Activated CD4-positive, alpha-beta memory T cell treated with anti-CD3 and anti-CD28 coated beads, Interleukin-2, amount 10 ng/mL, durations not matched to agents 7 days and 5 days (primary cell): ENCODE measurements at regions not wholly inside any gene's neighbourhood (a gene's known extent, or its start where the extent isn't known, plus 50 kb on each side); places are given as distances from the start of the nearest gene placed in this dataset.

ENCODE experiments used
- CTCF ChIA-PET: fragments of 350-600 bp; sonication (Branson Sonifier 250); formaldehyde crosslinking; loops from one replicate; lab custom pipeline; 2021; ENCODE audit warnings: antibody characterized with exemption, inconsistent platforms; lab: Charles Lee
- POLR2A ChIA-PET: fragments of 350-600 bp; sonication (Branson Sonifier 250); formaldehyde crosslinking; loops from one replicate; lab custom pipeline; 2021; ENCODE audit warnings: antibody characterized with exemption; lab: Charles Lee
- DNase-seq: peaks from one replicate; pipeline ENCODE4 v3.0.0-alpha.2; 2020
- H3K27ac Mint-ChIP-seq: one replicate; pipeline ENCODE4 v1.8.0; 2021; ENCODE audit warnings: mild to moderate bottlenecking, mixed read lengths
- H3K27me3 Mint-ChIP-seq: one replicate; pipeline ENCODE4 v1.8.0; 2021; ENCODE audit warnings: mixed read lengths
- H3K36me3 Mint-ChIP-seq: one replicate; pipeline ENCODE4 v1.8.0; 2021; ENCODE audit warnings: low read depth, mixed read lengths
- H3K4me1 Mint-ChIP-seq: one replicate; pipeline ENCODE4 v1.8.0; 2021; ENCODE audit warnings: mixed read lengths
- H3K4me3 Mint-ChIP-seq: one replicate; pipeline ENCODE4 v1.8.0; 2021; ENCODE audit warnings: mild to moderate bottlenecking, mixed read lengths
- H3K9me3 Mint-ChIP-seq: one replicate; pipeline ENCODE4 v1.8.0; 2021; ENCODE audit warnings: mixed read lengths

DNA sequence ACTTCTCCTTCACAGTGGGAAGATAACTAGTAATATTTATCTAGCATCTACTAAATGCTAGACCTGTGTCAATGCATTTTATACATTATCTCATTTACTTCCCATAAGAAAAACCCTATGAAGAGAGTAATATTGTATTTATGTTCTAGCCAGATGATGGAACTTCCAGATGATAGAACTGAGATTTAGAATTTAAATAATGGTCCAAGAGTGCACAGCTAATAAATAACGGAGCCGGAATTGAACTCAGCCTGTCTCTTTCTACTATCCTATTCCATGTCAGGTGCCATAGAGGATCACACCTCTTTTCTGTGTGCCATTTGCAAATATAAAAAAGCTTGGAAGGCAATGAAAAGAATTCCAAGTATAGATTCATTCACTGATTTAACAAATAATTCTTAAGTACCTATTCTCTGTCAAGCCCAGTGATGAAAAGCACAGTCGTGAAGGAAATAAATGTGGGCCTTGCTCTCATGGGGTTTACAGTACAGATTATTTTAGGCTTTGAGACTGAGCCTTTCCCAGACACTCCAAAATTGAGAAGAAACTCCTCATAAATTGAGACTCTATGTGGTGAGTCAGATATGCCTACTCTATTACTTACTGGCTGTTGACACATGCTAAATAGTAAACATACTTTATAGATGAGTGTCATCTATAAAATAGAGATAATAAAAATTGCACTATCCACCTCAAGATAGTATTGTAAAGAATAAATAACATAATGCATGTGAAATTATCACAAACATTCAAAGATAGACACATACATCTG lies 378.0 kb upstream of the PRMT6 start:
- DNase-seq: no peak
- Mint-ChIP-seq H3K4me1 (no peaks in the 10 kb centered on the region), H3K4me3 (no peak overlapping the region), H3K27ac (no peak overlapping the region), H3K27me3 (no peaks in the 10 kb centered on the region), H3K9me3 (peaks cover 4% of the 10 kb centered on the region), H3K36me3 (no peaks in the 10 kb centered on the region)
- CTCF ChIA-PET: no interaction called here
- POLR2A ChIA-PET: no interaction called here

DNA sequence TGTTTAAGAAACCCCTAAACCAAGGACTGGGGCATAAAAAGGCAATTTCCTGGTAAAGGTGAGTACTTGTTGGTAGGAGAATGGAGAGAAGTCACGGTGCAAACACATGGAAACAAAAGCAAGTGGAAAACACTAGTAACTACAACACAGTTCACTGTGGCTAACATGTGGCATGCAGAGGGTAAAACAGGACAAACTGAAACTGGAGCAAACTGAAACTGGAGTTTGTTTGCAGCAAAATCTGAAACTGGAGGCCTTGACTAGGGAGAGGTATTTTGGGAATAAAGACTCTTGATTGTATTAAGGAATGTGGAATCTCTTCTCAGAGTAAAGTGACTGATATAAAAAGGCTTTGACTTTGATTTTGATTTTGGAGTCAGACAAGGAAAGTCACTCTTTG lies 376.3 kb upstream of the PRMT6 start:
- no peak for DNase-seq
- no peaks in the 10 kb centered on the region for H3K4me1 Mint-ChIP-seq
- H3K4me3 Mint-ChIP-seq: no peak overlapping the region
- POLR2A ChIA-PET: no interaction called here
- H3K9me3 Mint-ChIP-seq: peaks cover 4% of the 10 kb centered on the region
- H3K27ac Mint-ChIP-seq: no peak overlapping the region
- no peaks in the 10 kb centered on the region for H3K36me3 Mint-ChIP-seq
- CTCF ChIA-PET: no interaction called here
- no peaks in the 10 kb centered on the region for H3K27me3 Mint-ChIP-seq

DNA sequence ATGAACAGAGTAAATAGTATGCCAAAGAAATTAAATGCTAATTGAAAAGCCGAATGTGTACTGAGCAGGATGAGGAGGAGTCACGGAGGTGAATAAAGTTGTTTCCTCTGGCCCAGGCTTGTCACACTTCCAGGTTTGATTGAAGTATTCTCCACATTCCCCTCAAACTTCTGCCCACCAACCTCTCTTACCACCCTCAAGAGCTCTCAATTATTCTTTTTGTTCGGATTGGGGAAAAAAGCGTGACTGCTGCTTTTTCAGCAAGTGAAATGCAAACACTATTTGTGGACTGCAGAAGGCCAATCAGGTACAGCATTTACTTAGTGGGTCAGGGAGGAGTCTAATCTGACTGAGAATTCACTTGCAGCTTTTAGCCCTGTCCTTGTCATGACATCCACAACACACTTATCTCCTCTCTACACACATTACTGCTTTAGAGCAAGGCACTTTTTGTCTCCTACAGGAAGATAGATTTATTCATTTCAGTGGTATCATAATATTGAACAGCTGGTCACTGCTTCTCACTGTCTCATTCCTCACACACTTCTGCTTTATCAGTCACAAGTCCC lies 375.6 kb upstream of the PRMT6 start:
- Mint-ChIP-seq H3K4me3 (no peak overlapping the region), H3K27me3 (no peaks in the 10 kb centered on the region), H3K27ac (no peak overlapping the region), H3K9me3 (peaks cover 4% of the 10 kb centered on the region), H3K36me3 (no peaks in the 10 kb centered on the region), H3K4me1 (no peaks in the 10 kb centered on the region)
- no peak for DNase-seq
- ChIA-PET CTCF (no interaction called here), POLR2A (no interaction called here)

DNA sequence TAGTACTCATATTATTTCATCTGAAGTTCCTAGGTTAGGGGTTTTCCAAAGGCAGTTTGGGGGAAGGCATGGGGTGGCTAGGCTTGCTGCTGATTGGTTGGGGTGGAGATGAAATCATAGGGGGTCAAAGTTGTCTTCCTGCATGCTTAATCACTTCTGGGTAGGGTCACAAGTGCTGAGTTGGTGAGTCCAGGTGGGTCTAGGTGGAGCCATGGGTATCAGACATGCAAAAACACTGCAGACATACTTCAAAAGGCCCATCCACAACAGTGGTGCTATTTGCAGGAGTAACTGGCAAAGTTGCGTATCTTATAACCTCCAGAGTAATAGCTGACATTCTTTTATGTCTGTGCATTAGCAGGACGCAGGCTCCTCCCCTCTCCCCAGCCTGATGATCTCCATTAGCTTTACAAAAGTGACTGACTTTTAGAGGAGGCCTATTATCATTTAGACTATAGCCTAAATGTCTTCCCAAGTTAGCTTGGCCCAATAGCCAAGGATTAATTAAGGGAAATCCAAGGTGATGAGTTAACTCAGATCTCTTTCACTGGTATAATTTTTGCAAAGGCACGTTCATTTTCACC lies 374.4 kb upstream of the PRMT6 start:
- Mint-ChIP-seq H3K4me3 (no peak overlapping the region), H3K9me3 (peaks cover 4% of the 10 kb centered on the region), H3K27ac (no peak overlapping the region), H3K4me1 (no peaks in the 10 kb centered on the region), H3K27me3 (no peaks in the 10 kb centered on the region), H3K36me3 (no peaks in the 10 kb centered on the region)
- CTCF ChIA-PET: no interaction called here
- no peak for DNase-seq
- POLR2A ChIA-PET: no interaction called here

DNA sequence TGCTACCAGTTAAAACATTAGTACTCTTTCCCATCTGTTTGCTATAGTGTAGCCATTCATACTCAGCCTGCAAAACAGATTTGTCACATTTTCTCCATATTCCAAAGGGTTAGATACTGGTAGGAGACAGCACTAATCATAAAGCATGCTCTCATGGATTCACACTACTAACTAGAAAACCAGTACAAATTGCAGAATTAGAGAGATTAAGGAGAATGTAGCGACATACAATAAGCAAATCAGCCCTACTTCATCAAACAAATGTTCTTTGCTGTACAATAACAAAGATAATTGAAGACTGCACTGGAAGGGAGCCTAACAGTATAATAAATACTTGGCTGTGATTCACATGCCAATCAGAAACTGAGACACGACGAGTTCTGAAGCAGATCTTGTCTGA lies 368.0 kb upstream of the PRMT6 start:
- Mint-ChIP-seq H3K36me3 (no peaks in the 10 kb centered on the region), H3K9me3 (peaks cover 2% of the 10 kb centered on the region), H3K27ac (no peak overlapping the region), H3K27me3 (no peaks in the 10 kb centered on the region), H3K4me1 (no peaks in the 10 kb centered on the region), H3K4me3 (no peak overlapping the region)
- POLR2A ChIA-PET: no interaction called here
- CTCF ChIA-PET: no interaction called here
- no peak for DNase-seq

DNA sequence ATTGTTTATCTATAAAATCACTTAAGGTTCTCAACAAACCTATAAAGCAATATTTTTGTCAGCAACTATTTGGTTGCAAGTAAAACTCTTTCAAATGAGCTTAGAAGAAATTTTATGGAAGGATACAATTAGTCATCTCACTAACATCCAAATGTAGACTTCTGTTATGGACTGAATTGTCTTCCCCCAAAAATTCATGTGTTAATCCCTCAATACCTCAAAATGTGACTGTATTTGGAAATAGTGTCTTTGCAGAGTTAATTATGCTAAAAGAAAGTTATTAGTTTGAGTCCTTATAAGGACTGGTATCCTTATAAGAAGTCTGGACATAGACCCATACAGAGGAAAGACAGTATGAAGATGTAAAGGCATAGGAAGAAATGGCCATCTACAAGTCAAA lies 357.8 kb upstream of the PRMT6 start:
- no peaks in the 10 kb centered on the region for H3K36me3 Mint-ChIP-seq
- no peaks in the 10 kb centered on the region for H3K27me3 Mint-ChIP-seq
- peaks cover 6% of the 10 kb centered on the region for H3K9me3 Mint-ChIP-seq
- H3K4me1 Mint-ChIP-seq: no peaks in the 10 kb centered on the region
- H3K4me3 Mint-ChIP-seq: no peak overlapping the region
- POLR2A ChIA-PET: no interaction called here
- no peak overlapping the region for H3K27ac Mint-ChIP-seq
- no peak for DNase-seq
- CTCF ChIA-PET: no interaction called here

DNA sequence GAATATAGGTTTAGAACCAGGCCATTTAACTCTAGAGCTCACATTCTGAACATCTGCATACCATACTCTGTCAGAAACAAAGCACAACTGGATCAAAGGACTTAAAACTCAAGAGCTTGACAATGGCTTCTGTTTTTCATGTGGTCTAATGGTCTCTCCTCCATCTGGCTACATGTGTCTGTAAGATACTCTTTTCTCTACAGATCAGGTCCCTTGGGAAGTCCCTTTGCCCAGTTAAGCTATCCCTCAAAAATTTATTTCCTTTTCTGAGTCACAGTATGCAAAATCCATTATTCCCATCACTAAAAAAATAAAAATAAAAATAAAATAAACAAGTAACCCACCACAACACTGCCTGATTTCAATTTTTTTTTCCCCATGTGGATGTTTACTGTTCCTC lies 357.0 kb upstream of the PRMT6 start:
- ChIA-PET CTCF (no interaction called here), POLR2A (no interaction called here)
- Mint-ChIP-seq H3K27ac (no peak overlapping the region), H3K4me1 (no peaks in the 10 kb centered on the region), H3K4me3 (no peak overlapping the region), H3K9me3 (peaks cover 6% of the 10 kb centered on the region), H3K36me3 (no peaks in the 10 kb centered on the region), H3K27me3 (no peaks in the 10 kb centered on the region)
- no peak for DNase-seq

DNA sequence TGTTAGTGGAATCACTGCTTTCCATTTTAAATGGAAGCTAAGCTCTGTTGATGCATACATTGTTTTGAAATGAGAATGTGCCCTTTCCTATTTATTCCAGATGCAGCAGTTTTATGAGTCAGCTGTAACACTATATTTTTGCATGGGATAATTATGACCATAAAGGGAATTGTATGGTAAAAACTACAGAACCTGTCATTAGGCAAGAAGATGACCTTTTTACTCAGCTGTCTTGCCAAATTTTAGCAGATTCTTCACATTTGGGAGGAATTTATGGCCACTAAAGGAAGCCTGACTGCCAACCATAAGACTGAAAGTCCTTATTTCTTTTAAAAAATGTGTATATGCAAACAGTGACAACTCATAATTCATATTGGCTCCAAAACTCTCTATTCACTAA lies 356.3 kb upstream of the PRMT6 start:
- Mint-ChIP-seq H3K4me3 (no peak overlapping the region), H3K27ac (no peak overlapping the region), H3K36me3 (no peaks in the 10 kb centered on the region), H3K27me3 (no peaks in the 10 kb centered on the region), H3K4me1 (no peaks in the 10 kb centered on the region), H3K9me3 (peaks cover 9% of the 10 kb centered on the region)
- DNase-seq: no peak
- ChIA-PET POLR2A (no interaction called here), CTCF (no interaction called here)

DNA sequence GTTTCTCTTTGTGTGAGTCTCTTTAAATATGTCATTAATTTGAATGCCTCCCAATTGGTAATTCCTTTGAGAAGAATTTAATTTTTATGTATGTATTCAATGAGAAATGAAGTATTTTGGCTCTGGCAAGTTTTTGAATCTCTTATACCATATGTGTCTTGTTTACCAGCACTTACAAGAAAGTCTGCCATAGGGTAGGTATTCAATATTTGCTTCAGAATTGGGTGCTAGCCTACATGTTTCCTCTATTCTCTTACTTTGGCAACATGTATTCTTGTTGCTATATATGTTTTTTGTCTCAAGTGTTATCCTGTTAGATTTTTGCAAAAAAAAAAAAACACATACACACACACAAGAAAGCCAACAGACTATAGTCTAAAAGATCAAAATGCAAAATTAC lies 350.5 kb upstream of the PRMT6 start:
- no peaks in the 10 kb centered on the region for H3K4me1 Mint-ChIP-seq
- peaks cover 6% of the 10 kb centered on the region for H3K9me3 Mint-ChIP-seq
- no peaks in the 10 kb centered on the region for H3K27me3 Mint-ChIP-seq
- ChIA-PET CTCF (no interaction called here), POLR2A (no interaction called here)
- no peak for DNase-seq
- no peaks in the 10 kb centered on the region for H3K36me3 Mint-ChIP-seq
- H3K4me3 Mint-ChIP-seq: no peak overlapping the region
- H3K27ac Mint-ChIP-seq: no peak overlapping the region

DNA sequence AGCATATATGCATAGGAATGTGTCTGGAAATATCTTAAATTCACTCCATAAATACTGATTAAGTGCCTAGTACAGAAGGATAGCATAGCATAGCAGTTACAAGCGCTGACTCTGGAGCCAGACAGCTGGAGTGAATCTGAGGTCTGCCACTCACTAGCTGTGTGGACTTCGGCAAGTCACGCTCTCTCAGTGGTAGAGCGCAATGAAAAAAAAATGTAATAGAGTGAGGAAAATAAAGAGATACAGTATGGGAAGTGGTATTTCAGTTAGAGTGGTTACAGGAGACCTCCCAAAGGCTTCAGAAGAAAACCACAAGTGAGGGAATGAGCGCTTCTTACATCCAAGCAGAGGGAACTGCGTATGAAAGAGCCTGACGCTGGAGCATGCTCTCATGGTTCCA lies 338.9 kb upstream of the PRMT6 start:
- Mint-ChIP-seq H3K9me3 (peaks cover 2% of the 10 kb centered on the region), H3K27ac (no peak overlapping the region), H3K4me1 (no peaks in the 10 kb centered on the region), H3K27me3 (no peaks in the 10 kb centered on the region), H3K4me3 (no peak overlapping the region), H3K36me3 (no peaks in the 10 kb centered on the region)
- CTCF ChIA-PET: no interaction called here
- POLR2A ChIA-PET: no interaction called here
- DNase-seq: no peak

DNA sequence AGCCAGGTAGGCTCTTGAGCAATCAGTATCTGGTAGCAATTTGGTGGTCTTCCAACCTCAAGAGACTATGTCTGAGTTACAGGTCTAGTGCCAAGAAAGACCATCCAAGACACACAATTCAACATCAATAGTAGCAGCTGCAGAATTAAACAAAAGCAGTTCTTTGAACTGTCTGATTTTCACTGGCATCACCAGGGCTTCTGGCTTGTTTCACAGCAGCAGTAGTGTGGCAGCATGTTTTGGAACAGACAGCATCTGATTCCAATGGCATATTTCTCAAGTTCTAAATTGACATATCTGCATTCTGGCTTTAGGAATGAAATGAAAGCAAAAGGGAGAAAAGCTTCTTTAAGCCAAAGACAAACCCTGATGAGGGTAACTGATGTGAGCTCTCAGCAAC lies 334.7 kb upstream of the PRMT6 start:
- Mint-ChIP-seq H3K4me1 (no peaks in the 10 kb centered on the region), H3K27ac (no peak overlapping the region), H3K9me3 (no peaks in the 10 kb centered on the region), H3K27me3 (no peaks in the 10 kb centered on the region), H3K4me3 (no peak overlapping the region), H3K36me3 (no peaks in the 10 kb centered on the region)
- CTCF ChIA-PET: no interaction called here
- POLR2A ChIA-PET: no interaction called here
- DNase-seq: no peak

DNA sequence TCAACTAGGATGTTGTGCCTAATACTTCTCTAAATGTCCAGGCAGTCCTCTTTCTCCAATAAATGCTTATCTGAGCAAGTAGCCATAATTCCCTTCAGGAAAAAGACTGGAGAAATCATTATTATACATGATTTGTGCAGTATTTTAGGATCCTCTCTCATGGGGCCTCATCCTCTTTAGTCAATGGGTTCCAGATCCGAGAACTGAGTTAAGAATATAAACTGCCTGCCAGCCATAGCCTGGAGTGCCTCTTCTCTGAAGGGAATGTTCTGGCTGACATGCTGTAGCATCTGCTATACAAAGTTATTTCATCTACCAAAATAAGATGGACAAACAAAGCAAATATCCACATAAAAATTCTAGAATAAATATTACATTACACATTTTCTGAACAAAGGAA lies 334.0 kb upstream of the PRMT6 start:
- H3K27ac Mint-ChIP-seq: no peak overlapping the region
- H3K27me3 Mint-ChIP-seq: no peaks in the 10 kb centered on the region
- no peak overlapping the region for H3K4me3 Mint-ChIP-seq
- ChIA-PET CTCF (no interaction called here), POLR2A (no interaction called here)
- no peaks in the 10 kb centered on the region for H3K36me3 Mint-ChIP-seq
- H3K9me3 Mint-ChIP-seq: no peaks in the 10 kb centered on the region
- DNase-seq: no peak
- H3K4me1 Mint-ChIP-seq: no peaks in the 10 kb centered on the region

DNA sequence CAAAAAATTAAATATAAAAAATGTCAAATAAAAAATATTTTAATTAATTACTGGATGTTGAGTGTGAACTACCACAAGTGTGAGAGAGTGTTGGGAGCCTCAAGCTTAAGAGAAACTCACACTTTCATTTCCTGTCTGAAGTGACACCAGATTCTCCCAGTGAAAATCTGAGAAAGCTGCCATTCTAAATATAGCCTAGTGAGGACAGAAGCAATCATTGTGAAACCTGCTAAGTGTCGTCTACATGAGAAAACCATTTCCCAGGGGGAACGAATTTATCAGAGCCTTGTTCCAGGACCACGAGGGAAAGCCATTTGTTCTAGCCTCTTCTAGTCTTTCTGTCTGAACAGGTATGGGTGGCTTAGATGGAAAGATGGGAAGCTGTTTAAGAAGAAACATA lies 329.3 kb upstream of the PRMT6 start:
- no peak for DNase-seq
- H3K4me1 Mint-ChIP-seq: no peaks in the 10 kb centered on the region
- H3K27me3 Mint-ChIP-seq: no peaks in the 10 kb centered on the region
- POLR2A ChIA-PET: no interaction called here
- H3K4me3 Mint-ChIP-seq: no peak overlapping the region
- H3K27ac Mint-ChIP-seq: no peak overlapping the region
- no peaks in the 10 kb centered on the region for H3K36me3 Mint-ChIP-seq
- H3K9me3 Mint-ChIP-seq: no peaks in the 10 kb centered on the region
- CTCF ChIA-PET: no interaction called here
